GM23248 (cell line): ENCODE measurements at regions not wholly inside any gene's neighbourhood (a gene's known extent, or its start where the extent isn't known, plus 50 kb on each side); places are given as distances from the start of the nearest gene placed in this dataset.

Experiments
- EZH2 ChIP-seq: fragments of 200-600 bp; sonication (generic); IDR thresholded peaks from 2 replicates; pipeline ENCODE4 v1.6.1; 2018; ENCODE audit warnings: antibody characterized with exemption, mild to moderate bottlenecking; ENCODE audit not compliant: insufficient read depth, poor library complexity, severe bottlenecking
- EZH2phosphoT487 ChIP-seq: fragments of 200-600 bp; sonication (generic); IDR thresholded peaks from 2 replicates; pipeline ENCODE4 v1.6.1; 2018; ENCODE audit warnings: antibody characterized with exemption, moderate library complexity, mild to moderate bottlenecking, low read depth; ENCODE audit not compliant: insufficient read depth

DNA sequence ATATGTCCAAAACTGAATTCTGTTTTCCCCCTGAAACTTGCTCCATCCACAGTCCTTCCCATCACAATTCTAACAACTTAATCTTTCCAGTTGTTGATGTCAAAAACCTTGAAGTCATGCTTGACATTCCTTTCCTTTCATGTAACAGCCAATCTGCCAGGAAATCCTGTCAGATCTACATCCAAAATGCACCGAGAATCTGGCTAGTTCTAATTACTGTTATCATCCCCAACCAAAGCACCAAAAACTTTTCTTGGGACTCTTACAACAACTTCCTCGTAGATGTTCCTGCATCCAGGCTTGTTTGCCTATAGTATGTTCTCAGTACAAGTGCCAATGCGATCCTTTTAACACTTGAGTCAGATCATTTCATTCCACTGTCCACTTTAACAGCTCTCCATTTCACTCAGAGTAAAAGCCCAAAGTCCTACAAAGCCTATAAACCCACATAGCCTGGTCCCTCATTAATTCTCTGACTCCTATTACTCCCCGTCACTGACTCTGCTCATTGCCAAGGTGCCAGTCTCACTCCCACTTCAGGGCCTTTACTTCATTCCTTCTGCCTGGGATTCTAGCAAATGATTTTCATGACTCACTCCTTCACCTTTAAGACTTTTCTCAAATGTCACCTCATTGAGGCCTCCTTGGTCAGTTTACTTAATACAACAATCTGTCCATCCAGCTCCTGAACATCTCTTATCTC, 493.2 kb upstream of the NFIA start:
- no peak for TF ChIP-seq EZH2phosphoT487
- TF ChIP-seq EZH2: no peak
